Activated CD4-positive, alpha-beta T cell treated with anti-CD3 and anti-CD28 coated beads, Interleukin-2, amount 50 U/mL, for 24 hours (primary cell): ENCODE measurements at regions not wholly inside any gene's neighbourhood (a gene's known extent, or its start where the extent isn't known, plus 50 kb on each side); places are given as distances from the start of the nearest gene placed in this dataset.
"Not testable (repeated sequence)": the region's sequence is repeated elsewhere in the genome, so short reads cannot be mapped to it uniquely, and the experiment has no call there.

Source experiments
- DNase-seq, 2 donors: peaks; one replicate each; pipeline ENCODE4 v3.0.0-alpha.2; 2020; ENCODE audit warnings: low read depth in 1 of 2, low spot score in 1 of 2

DNA sequence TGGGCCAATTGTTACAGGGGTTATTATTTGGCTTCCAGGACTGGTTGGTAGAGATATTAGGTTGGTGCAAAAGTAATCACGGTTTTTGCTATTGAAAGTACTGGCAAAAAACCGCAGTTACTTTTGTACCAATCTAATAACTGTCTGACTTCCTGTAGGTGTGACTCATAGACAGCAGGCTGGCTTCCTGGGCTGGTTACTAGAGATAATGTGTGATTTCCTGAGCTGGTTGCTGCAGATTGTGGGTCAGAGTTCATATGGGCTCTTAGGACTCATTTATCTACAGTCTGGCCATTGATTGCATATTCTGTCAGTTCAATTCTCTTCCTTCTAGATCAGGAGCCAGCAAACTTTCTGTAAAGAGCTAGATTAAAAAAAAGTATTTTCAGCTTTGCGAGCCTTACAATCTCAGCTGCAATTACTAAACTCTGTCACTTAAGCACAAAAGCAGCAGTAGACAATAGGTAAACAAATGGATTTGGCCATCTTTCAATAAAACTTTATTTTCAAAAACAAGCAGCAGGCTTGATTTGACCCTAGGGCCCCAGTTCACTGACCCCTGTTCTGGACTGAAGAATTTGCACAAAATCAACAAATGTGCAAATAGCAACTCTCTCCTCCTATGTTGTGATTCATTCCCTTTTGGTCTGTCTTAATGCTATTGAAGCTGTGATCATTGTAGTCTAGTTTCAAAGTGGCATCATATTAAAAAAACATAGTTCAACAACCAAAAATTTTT lies 50.8 kb upstream of the BOD1L1 start:
- DNase-seq: no peak

DNA sequence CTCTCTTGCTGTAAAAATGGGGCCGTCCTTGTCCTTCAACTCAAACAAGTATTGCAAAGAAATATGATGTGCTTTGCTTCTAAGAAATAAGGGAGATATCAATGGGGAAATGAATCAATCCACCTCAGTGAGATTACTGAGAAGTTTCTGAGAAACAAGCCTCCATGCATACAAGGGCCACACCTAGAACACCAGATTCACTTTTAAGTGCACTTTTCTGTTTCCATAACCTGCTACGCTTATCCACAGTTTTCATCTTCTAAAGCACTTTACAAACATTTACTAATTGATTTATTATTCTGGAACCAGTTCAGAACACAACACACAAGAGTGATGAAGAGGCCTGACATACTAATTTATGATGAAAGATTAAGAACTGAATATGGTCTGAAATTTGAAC lies 54.0 kb upstream of the BOD1L1 start:
- DNase-seq: no peak

DNA sequence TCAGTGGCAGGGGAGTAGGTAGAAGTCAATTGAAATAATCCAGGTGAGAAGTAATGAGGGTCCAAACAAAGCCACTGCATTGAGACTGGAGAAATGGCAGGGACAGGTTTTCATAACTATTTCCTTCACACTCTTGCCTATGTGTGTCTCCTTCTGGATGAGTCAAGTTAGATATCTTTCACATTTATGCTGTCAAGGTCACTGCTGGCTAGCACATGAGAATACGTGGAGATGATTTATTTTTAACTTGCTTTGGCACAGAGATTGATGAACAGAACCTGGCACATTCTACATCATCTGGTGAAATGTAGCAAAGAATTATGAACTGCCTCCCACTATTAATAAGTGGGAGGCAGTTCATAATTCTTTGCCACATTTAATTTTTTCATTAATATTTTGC lies 66.7 kb upstream of the BOD1L1 start:
- no peak for DNase-seq

DNA sequence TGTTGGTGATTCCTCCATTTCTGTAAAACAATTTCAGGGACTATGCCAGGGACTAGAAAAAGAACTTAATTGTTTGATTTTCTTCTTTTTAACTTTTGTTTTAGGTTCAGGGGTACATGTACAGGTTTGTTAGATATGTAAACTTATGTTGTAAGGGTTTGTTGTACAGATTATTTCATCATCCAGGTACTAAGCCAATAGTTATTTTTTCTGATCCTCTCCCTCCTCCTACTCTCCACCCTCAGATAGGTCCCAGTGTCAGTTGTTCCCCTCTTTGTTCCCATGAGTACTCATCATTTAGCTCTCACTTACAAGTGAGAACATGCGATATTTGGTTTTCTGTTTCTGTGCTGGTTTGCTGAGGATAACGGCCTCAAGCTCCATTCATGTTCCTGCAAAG lies 70.8 kb upstream of the BOD1L1 start:
- no peak for DNase-seq

DNA sequence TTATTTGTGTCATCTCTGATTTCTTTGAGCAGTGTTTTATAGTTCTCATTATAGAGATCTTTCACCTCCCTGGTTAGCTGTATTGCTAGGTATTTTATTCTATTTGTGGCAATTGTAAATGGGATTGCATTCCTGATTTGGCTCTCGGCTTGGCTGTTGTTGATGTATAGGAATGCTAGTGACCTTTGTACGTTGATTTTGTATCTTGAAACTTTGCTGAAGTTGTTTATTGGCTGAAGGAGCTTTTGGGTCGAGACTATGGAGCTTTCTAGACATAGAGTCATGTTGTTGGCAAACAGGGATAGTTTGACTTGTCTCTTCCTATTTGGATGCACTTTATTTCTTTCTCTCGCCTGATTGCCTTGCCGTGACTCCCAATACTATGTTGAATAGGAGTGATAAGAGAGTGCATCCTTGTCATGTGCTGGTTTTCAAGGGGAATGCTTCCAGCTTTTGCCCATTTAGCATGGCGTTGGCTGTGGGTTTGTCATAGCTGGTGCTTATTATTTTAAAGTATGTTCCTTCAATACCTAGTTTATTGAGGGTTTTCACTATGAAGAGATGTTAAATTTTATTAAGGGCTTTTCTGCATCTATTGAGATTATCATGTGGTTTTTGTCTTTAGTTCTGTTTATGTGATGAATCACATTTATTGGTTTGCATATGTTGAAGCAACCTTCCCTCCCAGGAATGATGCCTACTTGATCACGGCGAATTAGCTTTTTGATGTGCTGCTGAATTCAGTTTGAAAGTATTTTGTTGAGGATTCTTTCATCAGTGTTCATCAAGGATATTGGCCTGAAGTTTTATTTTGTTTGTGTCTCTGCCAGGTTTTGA lies 72.7 kb upstream of the BOD1L1 start:
- no peak for DNase-seq

DNA sequence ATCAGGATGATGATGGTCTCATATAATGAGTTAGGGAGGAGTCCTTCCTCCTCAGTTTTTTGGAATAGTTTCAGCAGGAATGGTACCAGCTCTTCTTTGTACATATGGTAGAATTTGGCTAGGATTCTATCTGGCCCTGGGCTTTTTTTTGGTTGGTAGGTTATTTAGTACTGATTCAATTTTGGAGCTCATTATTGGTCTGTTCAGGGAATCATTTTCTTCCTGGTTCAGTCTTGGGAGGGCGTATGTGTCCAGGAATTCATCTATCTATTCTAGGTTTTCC lies 73.3 kb upstream of the BOD1L1 start:
- not testable (repeated sequence) for DNase-seq

DNA sequence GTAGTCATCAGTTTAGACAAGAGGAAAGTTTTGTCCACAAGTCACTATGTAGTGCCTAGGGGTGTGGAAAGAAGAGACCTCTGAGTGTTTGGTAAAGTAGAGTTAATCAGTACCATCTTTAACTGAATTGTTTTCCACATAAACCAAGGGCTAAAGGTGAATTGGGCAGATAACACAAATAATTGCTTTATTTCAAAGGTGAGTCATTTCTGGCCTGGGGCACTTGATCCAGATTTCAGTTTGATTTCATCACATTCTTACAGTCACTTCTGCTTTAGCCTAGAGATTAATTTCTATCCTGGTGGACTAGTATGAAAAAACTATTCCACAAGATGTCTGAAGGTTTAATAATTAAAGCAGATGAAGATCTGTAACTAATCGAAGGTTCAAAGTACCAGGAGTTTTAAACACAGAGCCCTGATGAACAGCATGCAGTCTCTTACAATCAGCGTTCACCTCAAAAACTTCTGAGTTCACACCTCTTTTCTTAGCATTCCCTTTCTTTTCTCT lies 74.5 kb upstream of the BOD1L1 start:
- DNase-seq: no peak

DNA sequence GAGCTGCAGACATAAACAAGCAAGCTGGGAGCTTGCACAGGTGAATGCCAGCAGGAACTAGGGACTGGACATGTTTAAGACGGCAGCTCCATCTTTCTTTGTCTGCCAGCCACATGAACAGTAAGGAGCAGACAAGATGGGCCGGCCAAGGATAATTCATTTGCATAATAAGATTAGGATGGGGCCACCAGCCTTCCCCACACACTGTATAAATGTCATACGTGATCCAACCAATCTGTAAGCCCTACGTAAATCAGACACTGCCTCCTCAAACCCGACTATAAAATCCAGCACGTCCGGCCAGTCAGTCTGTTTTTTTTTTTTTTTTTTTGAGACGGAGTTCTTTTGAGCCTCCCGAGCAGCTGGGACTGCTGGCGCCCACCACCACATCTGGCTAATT lies 75.6 kb upstream of the BOD1L1 start:
- DNase-seq: no peak

DNA sequence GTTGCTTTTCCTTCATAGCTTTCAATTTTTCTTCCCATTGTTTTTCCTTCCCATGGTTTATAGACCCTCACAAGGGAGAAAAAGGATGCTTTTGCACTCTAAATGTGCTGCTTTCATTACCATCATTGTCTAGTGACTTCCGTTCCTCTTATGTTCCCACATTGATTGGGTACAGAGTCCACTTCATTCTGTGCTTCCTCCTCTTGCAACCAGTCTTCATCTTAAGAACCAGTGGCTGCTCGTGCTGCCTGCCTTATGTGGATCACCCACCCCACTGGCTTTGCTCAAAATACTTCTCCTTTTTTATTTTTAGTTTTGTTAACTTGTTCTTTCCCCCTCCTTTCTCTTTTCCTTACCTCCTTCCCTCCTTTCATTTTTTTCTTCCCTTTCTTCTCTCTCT lies 76.5 kb upstream of the BOD1L1 start:
- no peak for DNase-seq

DNA sequence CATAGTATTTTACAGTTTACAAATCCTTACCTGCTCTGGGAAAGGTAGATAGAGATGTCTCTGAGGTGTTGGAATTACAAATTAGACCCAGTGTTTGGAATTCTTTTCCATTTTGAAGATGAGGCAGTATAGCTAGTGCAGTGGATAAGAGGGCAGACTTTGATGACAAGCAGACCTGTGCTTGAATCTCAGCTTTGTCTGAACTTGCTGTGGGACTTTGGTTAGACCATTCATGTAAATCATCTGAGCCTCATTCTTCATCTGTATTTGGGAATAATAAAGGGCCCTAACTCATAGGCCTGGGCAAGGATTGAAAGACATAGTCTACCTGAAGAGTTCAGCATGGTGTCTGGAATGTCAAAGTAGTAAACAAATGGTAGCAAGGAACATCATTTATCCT lies 77.2 kb upstream of the BOD1L1 start:
- DNase-seq: no peak

DNA sequence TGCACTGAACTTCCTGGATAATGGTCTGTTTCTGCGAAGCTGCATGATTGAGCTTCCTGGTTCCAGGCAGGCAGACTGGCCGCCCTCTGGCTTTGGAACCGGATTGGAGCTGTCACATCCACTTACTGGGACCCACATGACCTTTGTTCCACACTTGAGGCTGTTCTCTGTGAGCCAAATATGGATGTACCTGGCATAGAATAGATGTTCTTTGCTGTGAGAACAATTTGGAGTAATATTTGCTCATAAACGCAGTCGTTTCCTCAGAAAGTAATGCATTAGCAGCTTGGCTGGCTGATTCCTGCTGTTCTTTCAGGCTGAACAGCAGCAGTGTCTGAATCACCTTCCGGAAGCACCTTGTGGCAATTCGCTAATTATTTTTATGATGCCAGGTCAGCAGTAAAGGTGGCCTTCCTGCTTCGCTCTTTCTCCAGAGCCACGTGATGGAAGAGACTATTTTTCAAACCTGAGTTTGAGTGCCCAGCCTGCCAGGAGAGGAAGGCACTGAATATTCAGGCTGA lies 78.1 kb upstream of the BOD1L1 start:
- no peak for DNase-seq

DNA sequence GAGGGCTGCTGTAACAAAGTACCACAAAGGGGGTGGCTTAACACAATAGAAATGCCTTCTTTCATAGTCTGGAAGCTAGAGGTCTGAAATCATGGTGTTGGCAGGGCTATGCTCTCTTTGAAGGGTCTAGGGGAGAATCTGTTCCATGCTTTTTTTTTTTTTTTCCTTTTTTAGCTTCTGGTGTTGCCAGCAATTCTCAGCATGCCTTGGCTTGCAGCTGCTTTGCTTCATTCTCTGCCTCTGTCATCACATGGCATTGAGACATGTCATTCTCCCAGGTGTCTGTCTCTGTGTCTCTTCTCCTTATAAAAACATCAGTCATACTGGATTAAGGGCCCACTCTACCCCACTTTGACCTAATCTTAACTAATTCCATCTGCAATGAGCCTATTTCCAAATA lies 78.6 kb upstream of the BOD1L1 start:
- DNase-seq: no peak

DNA sequence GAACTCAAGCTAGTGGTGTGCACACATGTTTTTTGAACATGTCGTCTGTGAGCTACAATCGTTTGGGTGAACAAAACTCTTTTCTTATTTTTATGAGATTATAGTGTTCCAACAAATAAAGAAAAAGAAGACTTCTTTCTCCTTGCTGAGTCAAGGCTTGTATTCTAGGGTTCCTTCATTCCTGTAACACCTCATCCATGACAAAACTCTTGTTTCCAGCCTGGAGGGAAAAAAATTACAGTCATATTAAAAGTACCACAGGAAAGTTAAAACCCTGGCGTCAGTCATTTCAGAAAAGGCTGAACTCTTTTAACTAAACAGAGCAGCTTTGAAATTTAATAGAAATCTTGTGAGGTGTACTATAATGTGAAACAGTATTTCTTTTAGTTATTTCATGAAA lies 79.2 kb upstream of the BOD1L1 start:
- no peak for DNase-seq

DNA sequence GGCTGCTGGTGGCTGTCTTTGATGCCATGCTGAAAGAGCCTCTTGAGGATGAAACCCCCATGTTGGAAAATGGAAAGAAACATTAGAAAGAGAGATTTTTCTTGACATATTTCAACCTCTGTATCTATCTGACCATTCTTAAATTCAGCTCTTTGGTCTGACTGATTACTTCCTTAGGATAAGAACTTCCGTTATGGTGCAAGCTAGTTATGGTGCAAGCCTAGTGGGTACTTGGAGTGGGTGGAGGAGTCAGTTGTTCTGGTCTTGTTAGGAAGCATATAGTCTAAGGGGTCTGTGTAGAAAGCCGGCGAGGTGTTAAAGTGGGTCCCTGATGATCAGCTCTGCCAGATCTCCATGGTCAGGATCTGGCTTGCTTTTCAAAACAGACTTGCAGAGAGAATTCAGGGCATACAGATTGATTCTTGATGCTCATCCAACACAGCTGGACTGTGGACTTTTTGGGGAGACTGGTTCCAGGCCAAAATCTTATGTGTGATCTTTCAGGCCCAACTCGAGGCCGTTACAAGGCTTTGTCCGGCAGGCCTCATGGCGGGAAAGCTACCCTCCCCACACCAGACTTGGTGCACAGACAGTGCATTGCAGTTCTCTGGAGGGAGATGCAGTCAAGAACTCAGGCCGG lies 82.8 kb upstream of the BOD1L1 start:
- DNase-seq: no peak

DNA sequence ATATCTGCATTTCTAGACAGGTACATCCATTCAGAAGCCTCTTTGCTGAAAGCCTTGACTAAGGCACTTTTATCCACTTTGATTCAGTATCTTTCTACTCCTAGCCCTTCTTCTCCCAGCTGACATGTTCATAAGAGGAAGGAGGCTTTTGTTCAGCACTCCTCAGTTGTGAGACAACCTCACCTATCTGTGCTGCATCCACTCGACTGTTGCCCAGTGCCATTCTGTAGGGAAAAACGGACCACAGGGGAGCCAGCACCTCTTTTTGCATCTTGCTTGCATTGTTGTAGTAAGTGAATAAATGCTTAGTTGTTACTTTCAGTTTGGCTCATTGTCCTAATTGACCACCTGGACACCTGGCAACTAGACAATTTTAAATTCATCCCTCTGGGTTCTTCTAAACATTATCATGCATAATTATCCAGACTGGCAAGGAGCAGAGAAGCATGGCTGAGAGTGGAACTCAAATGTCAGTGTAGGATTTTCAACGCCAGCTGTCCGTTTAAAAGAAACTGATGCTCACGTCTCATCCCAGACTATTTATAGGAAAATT lies 83.8 kb upstream of the BOD1L1 start:
- no peak for DNase-seq

DNA sequence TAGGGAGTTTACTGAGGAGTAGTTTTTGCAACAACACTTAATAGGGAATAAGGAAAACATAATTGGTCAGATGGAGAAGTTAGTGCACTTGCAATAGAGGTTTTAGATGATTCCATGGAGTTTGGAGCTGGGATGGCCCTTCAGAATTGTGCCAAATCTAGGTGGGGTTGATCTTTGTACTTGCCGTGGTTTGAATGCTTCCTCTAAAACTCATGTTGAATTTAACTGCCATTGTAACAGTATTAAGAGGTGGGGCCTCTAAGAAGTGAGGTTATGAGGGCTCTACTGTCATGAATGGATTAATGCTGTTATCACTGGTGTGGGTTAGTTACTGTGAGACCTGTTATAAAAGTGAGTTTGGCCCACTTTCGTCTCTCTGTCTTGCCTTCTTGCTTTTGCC lies 94.4 kb upstream of the BOD1L1 start:
- no peak for DNase-seq

DNA sequence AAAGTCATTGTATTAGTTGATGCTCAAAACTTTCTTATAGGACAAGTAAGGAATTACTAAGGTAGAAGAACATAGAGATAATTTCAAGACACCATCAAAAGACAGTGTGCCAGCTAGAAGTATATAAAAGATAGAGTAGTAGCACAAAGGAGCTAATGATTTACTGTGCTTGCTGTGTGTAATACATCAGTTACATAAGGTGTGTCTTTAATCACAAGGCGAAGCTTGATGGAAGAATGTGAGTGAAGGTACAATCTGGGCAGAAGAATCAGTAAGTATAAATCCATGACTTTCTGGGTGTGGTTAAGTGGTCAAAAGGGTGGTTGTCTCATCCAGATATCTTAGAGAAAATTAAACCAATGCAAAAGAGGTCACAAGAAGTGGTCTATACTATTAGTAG lies 95.1 kb upstream of the BOD1L1 start:
- DNase-seq: no peak

DNA sequence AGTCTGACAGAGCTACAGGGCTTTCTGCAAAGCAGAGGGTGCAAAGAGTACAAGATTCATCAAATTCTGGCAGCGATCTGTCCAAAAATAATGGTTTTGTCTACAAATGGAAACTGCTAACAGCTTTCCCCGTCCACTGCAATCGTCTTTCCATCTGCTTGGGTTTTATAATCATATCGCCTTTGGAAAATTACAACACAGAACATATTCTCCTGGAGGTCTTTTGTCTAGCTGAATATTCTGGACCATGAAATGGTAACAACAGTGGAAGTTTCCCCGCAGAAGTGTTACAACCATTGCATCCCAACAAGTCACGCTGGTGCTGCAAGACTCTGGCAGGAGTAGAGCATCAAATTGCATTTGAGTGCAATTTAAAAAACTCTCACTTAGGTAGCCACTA lies 101.2 kb upstream of the BOD1L1 start:
- DNase-seq: no peak

DNA sequence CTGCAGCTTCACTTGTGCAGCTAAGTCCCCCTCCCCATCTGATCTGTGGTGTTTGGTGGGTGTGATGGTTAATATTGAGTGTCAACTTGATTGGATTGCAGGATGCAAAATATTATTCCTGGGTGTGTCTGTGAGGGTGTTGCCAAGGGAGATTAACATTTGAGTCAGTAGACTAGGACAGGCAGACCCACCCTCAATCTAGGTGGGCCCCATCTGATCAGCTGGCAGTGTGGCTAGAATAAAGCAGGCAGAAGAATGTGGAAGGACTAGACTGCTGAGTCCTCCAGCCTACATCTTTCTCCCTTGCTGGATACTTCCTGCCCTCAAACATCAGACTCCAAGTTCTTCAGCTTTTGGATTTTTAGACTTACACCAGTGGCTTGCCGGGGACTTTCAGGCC lies 103.5 kb upstream of the BOD1L1 start:
- no peak for DNase-seq

DNA sequence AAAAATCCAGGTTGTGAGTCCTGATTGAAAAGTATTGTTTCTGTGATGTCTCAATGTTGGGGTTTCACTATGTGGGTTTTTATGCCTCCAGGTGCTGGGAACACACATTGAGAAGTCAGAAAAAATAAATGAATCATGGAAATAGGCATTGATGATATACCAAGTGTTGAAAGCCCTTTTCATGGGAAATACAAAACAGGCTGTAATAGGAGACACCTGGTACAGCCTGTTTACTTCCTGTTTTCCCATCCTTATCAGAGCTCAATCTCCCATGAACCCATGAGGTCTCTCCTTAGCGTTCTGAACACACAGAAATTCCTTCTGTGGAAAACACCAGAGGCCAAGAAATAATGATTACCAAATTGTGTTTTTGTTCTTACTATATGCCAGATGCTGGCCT lies 106.3 kb upstream of the BOD1L1 start:
- DNase-seq: no peak

DNA sequence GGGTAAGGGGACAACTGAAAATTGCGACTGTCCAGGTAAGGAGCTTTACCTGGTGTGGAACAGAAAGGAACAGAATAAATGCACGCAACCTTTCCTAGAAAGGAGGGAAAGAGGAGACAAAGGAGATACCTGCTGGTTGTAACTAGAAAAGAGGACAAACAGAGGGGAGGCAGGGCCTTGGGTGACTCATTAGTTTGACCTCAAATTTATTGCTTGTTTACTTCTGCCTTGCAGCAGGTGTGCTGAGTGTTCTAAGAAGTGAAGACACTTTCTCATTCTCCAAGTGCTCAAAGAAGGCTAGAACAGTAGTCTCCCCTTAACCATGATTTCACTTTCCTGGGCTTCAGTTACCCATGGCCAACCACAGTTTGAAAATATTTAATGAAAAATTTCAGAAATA lies 123.1 kb upstream of the BOD1L1 start:
- no peak for DNase-seq

DNA sequence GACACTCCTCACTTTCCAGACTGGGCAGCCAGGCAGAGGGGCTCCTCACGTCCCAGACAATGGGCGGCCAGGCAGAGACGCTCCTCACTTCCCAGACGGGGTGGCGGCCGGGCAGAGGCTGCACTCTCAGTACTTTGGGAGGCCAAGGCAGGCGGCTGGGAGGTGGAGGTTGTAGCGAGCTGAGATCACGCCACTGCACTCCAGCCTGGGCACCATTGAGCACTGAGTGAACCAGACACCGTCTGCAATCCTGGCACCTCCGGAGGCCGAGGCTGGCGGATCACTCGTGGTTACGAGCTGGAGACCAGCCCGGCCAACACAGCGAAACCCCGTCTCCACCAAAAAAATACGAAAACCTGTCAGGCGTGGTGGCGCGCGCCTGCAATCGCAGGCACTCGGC lies 134.1 kb upstream of the BOD1L1 start:
- DNase-seq: not testable (repeated sequence)
